ENCODE measurements at regions not wholly inside any gene's neighbourhood (a gene's known extent, or its start where the extent isn't known, plus 50 kb on each side); places are given as distances from the start of the nearest gene placed in this dataset.

DNA sequence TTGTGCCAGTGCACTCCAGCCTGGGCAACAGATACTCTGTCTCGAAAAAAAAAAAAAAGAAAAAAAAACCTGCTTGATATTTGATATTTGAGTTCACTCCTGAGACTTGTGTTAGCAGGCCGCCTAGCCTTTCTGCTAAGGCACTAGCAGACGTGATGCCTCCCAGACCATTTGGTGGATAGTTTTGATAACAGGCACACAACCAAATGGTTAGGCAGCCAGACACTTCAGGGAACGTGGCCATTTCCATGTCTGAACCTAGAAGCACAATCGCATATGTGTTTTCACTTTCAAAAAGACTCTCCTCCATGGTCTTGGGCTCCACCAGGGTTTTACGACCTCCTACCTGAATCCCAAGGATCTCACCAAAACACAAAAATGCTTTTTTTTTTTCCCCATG lies 1319.5 kb downstream of the BRINP3 start:
- DNase-seq (ENCODE audit: low spot score, unreplicated experiment) = no peak
- peaks cover 5% of the 10 kb centered on the region for H3K9me3 Mint-ChIP-seq (ENCODE audit: low read depth)
- no peak overlapping the region for H3K27ac Mint-ChIP-seq
- no peaks in the 10 kb centered on the region for H3K36me3 Mint-ChIP-seq (ENCODE audit: insufficient read depth)
- TF ChIP-seq, protein P1, sequence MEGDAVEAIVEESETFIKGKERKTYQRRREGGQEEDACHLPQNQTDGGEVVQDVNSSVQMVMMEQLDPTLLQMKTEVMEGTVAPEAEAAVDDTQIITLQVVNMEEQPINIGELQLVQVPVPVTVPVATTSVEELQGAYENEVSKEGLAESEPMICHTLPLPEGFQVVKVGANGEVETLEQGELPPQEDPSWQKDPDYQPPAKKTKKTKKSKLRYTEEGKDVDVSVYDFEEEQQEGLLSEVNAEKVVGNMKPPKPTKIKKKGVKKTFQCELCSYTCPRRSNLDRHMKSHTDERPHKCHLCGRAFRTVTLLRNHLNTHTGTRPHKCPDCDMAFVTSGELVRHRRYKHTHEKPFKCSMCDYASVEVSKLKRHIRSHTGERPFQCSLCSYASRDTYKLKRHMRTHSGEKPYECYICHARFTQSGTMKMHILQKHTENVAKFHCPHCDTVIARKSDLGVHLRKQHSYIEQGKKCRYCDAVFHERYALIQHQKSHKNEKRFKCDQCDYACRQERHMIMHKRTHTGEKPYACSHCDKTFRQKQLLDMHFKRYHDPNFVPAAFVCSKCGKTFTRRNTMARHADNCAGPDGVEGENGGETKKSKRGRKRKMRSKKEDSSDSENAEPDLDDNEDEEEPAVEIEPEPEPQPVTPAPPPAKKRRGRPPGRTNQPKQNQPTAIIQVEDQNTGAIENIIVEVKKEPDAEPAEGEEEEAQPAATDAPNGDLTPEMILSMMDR (IDR thresholded peaks at IDR 0.05; ENCODE audit: unreplicated experiment) = no peak
- H3K4me1 Mint-ChIP-seq (ENCODE audit: low read depth) = no peaks in the 10 kb centered on the region
- no peak overlapping the region for H3K4me3 Mint-ChIP-seq (ENCODE audit: low read depth)
- H3K27me3 Mint-ChIP-seq = no peaks in the 10 kb centered on the region

DNA sequence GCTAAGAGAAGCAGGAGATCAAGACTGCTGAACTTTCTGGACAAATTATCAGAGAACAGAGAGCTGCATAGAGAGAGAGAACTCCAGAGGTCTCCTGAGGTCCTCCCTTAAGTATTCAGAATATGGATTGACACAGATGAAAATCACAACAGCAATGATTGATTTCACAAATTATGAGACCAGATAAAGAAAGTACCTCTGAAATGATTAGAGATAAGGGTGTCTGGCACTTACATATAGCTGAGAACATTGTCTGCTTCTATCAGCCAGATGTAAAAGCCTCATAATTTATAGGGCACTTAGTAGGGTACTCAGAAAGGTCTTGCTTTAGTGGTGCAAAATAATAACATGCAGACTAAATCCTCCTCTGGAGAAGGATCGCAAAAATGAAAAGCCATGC lies 1301.8 kb downstream of the BRINP3 start:
- no peak overlapping the region for H3K4me3 Mint-ChIP-seq (ENCODE audit: low read depth)
- TF ChIP-seq, protein P1 (IDR thresholded peaks at IDR 0.05; ENCODE audit: unreplicated experiment) = no peak
- H3K4me1 Mint-ChIP-seq (ENCODE audit: low read depth) = no peaks in the 10 kb centered on the region
- peaks cover 11% of the 10 kb centered on the region for H3K9me3 Mint-ChIP-seq (ENCODE audit: low read depth)
- H3K27ac Mint-ChIP-seq = no peak overlapping the region
- no peaks in the 10 kb centered on the region for H3K36me3 Mint-ChIP-seq (ENCODE audit: insufficient read depth)
- no peaks in the 10 kb centered on the region for H3K27me3 Mint-ChIP-seq
- DNase-seq (ENCODE audit: low spot score, unreplicated experiment) = no peak

DNA sequence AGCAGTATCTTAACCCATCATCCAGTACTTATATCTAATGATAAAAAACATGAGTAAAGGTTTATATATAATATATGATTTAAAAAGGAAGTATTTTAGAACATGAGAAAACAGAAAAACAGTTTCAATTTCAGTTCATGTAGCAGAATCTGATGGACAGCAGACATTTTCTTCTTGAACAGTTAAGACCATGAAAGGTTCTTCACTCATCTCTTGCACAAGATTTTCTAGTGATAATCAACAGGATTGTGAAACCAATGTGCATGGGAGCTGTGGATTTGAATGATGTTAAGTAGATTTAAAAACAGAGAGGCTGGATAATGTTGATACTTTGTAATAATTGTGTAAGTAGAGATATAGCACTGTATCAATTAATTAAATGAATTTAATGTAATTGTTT lies 1297.6 kb downstream of the BRINP3 start:
- no peak overlapping the region for H3K27ac Mint-ChIP-seq
- no peaks in the 10 kb centered on the region for H3K4me1 Mint-ChIP-seq (ENCODE audit: low read depth)
- DNase-seq (ENCODE audit: low spot score, unreplicated experiment) = no peak
- TF ChIP-seq, protein P1 (IDR thresholded peaks at IDR 0.05; ENCODE audit: unreplicated experiment) = no peak
- H3K9me3 Mint-ChIP-seq (ENCODE audit: low read depth) = no peaks in the 10 kb centered on the region
- no peaks in the 10 kb centered on the region for H3K27me3 Mint-ChIP-seq
- H3K36me3 Mint-ChIP-seq (ENCODE audit: insufficient read depth) = no peaks in the 10 kb centered on the region
- H3K4me3 Mint-ChIP-seq (ENCODE audit: low read depth) = no peak overlapping the region

DNA sequence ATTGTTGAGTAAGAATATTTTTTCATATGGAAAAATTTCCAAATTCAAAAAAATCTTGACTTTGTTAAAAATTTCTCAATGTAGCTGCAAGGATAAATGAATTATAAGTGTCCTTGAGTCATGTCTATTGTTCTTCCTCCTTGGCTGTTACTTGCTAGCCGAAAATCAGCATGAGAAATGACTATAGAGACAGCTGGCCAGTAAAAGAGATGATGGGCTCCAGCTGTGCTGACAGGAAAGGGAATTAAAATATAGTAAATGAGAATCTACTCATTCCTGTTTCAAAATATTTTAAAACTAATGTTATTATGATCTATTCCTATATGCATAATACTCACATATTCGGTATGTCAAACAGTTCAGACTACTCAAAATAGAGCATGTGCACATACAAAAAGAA lies 1292.6 kb downstream of the BRINP3 start:
- no peak for DNase-seq (ENCODE audit: low spot score, unreplicated experiment)
- Mint-ChIP-seq H3K27me3 (no peaks in the 10 kb centered on the region), H3K4me1 (ENCODE audit: low read depth) (no peaks in the 10 kb centered on the region), H3K4me3 (ENCODE audit: low read depth) (no peak overlapping the region), H3K9me3 (ENCODE audit: low read depth) (no peaks in the 10 kb centered on the region), H3K27ac (no peak overlapping the region), H3K36me3 (ENCODE audit: insufficient read depth) (no peaks in the 10 kb centered on the region)
- TF ChIP-seq, protein P1 (IDR thresholded peaks at IDR 0.05; ENCODE audit: unreplicated experiment) = no peak

DNA sequence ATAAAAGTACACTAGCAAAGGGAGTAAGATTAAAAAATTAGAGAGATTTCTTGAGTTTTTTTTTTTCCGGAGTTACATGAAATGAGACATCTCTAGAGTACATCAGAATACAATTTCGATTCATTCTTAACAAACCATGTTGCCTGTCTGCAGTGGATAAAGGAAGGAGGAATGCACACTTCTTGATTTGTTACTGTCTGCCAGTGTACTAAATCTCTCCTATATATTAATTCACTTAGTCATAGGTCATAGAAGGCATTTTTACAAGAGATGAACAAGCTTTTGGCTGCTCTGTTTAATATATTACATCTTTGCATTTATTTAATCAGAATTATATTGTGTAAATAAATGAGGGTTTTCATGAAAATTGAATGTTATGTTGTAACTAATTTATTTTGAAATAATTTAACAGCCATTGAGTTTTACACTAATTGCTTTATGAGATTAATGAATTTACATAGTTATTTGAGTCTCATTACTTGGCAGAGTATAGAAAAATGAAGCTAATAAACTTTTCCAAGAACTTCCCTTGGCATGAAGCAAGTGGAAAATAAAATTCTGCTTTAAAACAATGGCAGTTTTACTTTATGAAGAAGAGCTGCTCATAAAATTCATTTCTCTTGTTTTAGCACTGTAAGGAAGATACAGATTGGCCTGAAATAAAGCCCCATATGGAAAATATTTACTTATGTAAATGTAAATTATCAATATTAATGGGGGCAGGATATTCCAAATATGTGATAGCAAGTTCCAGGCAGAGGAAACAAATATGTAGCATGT lies 1284.7 kb downstream of the BRINP3 start:
- H3K27ac Mint-ChIP-seq = no peak overlapping the region
- no peak overlapping the region for H3K4me3 Mint-ChIP-seq (ENCODE audit: low read depth)
- H3K9me3 Mint-ChIP-seq (ENCODE audit: low read depth) = no peaks in the 10 kb centered on the region
- no peak for DNase-seq (ENCODE audit: low spot score, unreplicated experiment)
- H3K27me3 Mint-ChIP-seq = no peaks in the 10 kb centered on the region
- TF ChIP-seq, protein P1 (IDR thresholded peaks at IDR 0.05; ENCODE audit: unreplicated experiment) = no peak
- no peaks in the 10 kb centered on the region for H3K4me1 Mint-ChIP-seq (ENCODE audit: low read depth)
- H3K36me3 Mint-ChIP-seq (ENCODE audit: insufficient read depth) = no peaks in the 10 kb centered on the region

All from progenitor cell of endocrine pancreas (in vitro differentiated cells).